ENCODE measurements at regions not wholly inside any gene's neighbourhood (a gene's known extent, or its start where the extent isn't known, plus 50 kb on each side); places are given as distances from the start of the nearest gene placed in this dataset.

GRCh38 chr3:73846951-73847350 lies 222.2 kb upstream of the PDZRN3 start:
- TF ChIP-seq, protein P1, sequence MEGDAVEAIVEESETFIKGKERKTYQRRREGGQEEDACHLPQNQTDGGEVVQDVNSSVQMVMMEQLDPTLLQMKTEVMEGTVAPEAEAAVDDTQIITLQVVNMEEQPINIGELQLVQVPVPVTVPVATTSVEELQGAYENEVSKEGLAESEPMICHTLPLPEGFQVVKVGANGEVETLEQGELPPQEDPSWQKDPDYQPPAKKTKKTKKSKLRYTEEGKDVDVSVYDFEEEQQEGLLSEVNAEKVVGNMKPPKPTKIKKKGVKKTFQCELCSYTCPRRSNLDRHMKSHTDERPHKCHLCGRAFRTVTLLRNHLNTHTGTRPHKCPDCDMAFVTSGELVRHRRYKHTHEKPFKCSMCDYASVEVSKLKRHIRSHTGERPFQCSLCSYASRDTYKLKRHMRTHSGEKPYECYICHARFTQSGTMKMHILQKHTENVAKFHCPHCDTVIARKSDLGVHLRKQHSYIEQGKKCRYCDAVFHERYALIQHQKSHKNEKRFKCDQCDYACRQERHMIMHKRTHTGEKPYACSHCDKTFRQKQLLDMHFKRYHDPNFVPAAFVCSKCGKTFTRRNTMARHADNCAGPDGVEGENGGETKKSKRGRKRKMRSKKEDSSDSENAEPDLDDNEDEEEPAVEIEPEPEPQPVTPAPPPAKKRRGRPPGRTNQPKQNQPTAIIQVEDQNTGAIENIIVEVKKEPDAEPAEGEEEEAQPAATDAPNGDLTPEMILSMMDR (conservative IDR thresholded peaks at IDR 0.05; ENCODE audit: low read depth, low read length), result no peak
- no peak for TF ChIP-seq EZH2 (IDR thresholded peaks at IDR 0.05; ENCODE audit: borderline replicate concordance, low read depth, low read length, poor library complexity, severe bottlenecking)
